ENCODE measurements at regions not wholly inside any gene's neighbourhood (a gene's known extent, or its start where the extent isn't known, plus 50 kb on each side); places are given as distances from the start of the nearest gene placed in this dataset.

DNA sequence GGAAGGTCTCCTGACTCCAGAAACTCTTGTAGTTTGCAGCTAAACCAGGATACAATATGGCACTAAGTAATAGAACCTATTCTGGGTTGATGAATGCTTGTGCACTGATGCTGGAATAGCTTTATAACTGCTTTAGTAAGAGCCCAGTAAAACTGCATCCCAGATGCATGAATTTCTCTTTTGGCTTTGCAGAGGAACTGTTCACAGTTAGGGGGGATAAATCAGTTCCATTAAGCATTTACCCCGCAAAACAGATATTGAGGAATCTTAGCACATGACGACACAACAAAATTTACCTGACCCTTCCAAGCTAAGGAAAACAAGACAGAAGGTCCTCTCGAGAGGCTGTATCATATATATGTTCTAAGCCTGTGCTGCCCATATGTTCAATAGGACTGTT is 457.4 kb downstream of the FOXG1 start:
- no peak for DNase-seq
- Mint-ChIP-seq H3K27ac (no peak overlapping the region), H3K36me3 (ENCODE audit: low read depth) (no peaks in the 10 kb centered on the region), H3K4me3 (no peak overlapping the region), H3K9me3 (ENCODE audit: low read depth) (peaks cover 4% of the 10 kb centered on the region), H3K27me3 (no peaks in the 10 kb centered on the region), H3K4me1 (no peaks in the 10 kb centered on the region)
- ChIA-PET CTCF (no interaction called here), POLR2A (no interaction called here)
- ATAC-seq: no peak
- intact Hi-C loops (cut with DNase I, micrococcal nuclease): no loop called here

DNA sequence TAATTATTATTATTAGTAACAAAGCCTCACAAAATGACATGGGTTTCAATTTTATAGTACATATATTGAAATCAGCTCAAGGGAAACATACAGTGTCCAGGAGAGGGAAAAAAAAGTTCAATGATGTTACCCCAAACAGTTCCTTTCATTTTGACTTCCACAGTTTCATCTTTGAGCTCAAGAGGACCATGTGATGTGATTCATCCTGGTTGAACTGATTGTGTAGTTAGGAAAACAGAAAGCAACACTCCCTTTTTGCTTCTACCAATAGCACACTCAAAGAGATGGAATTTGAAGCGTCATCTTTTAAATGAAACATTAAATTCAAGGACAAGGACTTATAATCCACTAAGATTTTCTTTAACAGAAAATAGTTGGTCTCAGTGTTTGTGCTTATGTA is 461.0 kb downstream of the FOXG1 start:
- no peak overlapping the region for H3K4me3 Mint-ChIP-seq
- H3K27me3 Mint-ChIP-seq: no peaks in the 10 kb centered on the region
- ATAC-seq (no peak), DNase-seq (no peak)
- no peak overlapping the region for H3K27ac Mint-ChIP-seq
- ChIA-PET CTCF (no interaction called here), POLR2A (no interaction called here)
- no peaks in the 10 kb centered on the region for H3K36me3 Mint-ChIP-seq (ENCODE audit: low read depth)
- no peaks in the 10 kb centered on the region for H3K9me3 Mint-ChIP-seq (ENCODE audit: low read depth)
- intact Hi-C loops (cut with DNase I, micrococcal nuclease): no loop called here
- no peaks in the 10 kb centered on the region for H3K4me1 Mint-ChIP-seq

DNA sequence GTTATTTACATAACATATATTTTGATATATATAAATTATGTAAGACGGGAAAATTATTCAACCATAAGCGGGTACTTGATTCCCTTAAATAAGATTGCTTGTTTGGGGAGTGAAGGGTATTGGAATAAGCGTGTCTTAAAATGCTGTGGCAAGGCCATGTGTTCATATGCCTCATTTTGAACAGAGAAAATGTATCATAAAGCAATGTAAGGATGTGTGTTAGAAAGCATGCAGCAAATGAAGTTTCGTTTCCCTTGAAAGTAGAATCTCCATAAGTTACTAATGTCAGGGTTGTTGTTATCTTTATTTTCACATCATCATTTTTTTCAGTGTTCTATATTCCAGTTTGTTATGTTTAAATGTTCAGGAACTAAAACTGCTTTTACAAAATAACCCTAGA is 465.6 kb downstream of the FOXG1 start:
- no peak overlapping the region for H3K27ac Mint-ChIP-seq
- peaks cover 2% of the 10 kb centered on the region for H3K9me3 Mint-ChIP-seq (ENCODE audit: low read depth)
- H3K36me3 Mint-ChIP-seq (ENCODE audit: low read depth): no peaks in the 10 kb centered on the region
- CTCF ChIA-PET: no interaction called here
- no peak for ATAC-seq
- H3K4me3 Mint-ChIP-seq: no peak overlapping the region
- no peak for DNase-seq
- POLR2A ChIA-PET: no interaction called here
- H3K4me1 Mint-ChIP-seq: no peaks in the 10 kb centered on the region
- H3K27me3 Mint-ChIP-seq: no peaks in the 10 kb centered on the region
- intact Hi-C loops (cut with DNase I, micrococcal nuclease): no loop called here

DNA sequence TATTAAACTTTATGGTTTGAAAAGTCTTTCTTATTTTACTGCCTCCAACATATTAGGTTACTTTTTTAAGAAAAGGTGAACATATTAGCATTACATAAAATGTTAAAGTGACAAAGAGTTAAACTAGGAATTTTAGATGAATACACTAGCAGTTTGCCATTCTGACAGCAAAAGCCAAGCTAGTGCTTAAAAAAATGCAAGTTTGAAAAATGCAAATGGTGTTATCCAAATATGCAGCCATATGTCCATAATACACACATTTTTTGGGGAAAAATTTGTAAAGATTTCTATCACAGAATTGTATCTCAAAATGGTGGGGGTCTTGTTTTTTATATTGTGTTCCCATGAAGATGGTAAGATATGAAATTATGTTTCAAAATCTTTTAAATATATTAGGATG is 466.1 kb downstream of the FOXG1 start:
- no peaks in the 10 kb centered on the region for H3K27me3 Mint-ChIP-seq
- ChIA-PET CTCF (no interaction called here), POLR2A (no interaction called here)
- no peaks in the 10 kb centered on the region for H3K36me3 Mint-ChIP-seq (ENCODE audit: low read depth)
- intact Hi-C loops (cut with DNase I, micrococcal nuclease): no loop called here
- no peak overlapping the region for H3K27ac Mint-ChIP-seq
- H3K4me3 Mint-ChIP-seq: no peak overlapping the region
- ATAC-seq: no peak
- no peak for DNase-seq
- no peaks in the 10 kb centered on the region for H3K4me1 Mint-ChIP-seq
- H3K9me3 Mint-ChIP-seq (ENCODE audit: low read depth): peaks cover 2% of the 10 kb centered on the region

DNA sequence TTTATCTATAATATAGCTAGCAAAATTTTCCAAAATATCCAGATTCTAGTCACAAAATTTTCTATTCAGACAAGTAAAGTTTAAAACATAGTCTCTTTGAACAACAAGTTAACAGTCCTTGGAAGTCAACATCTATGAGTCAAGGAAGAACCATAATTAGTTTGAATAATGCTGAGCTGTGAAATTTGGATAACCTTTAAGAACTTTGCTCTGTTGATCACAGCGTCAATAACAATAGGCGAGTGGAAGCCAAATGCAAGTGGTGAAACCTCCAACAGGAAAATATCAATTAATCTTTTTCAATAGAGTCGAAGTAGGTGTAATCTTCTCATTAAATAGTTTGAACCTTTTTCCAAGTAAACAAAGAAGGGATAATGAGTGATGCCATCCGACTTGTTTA is 466.6 kb downstream of the FOXG1 start:
- no peaks in the 10 kb centered on the region for H3K4me1 Mint-ChIP-seq
- no peaks in the 10 kb centered on the region for H3K36me3 Mint-ChIP-seq (ENCODE audit: low read depth)

DNA sequence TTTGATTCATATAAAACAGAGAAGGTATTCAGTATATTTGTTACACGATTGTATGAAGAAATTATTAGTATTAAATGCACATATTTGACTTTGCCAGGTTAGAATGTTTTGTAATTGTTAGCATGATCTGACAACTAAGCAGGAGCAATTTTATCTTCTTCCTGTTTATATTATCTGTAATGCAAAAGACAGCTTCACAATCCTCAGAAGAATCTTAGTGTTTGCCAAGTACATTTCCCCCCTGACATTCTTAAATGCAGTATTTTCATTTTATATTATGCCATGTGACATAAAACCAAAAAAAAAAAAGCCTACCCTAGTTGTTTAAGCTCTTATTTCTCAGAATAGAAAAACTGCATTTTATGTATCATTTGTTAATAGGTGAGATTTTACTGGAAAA is 469.4 kb downstream of the FOXG1 start:
- ATAC-seq (no peak), DNase-seq (no peak)
- H3K9me3 Mint-ChIP-seq (ENCODE audit: low read depth): peaks cover 4% of the 10 kb centered on the region
- H3K27ac Mint-ChIP-seq: no peak overlapping the region
- H3K4me3 Mint-ChIP-seq: no peak overlapping the region
- CTCF ChIA-PET: interaction anchor here (0.6 kb wide), 1 partner anchor 1091 kb away, joined by 3 read pairs; no protein-coding TSS in a partner anchor
- intact Hi-C loops (cut with DNase I, micrococcal nuclease): no loop called here
- H3K27me3 Mint-ChIP-seq: no peaks in the 10 kb centered on the region
- POLR2A ChIA-PET: no interaction called here
- H3K4me1 Mint-ChIP-seq: no peaks in the 10 kb centered on the region
- no peaks in the 10 kb centered on the region for H3K36me3 Mint-ChIP-seq (ENCODE audit: low read depth)

More for the DNA sequence above, 466.6 kb downstream of the FOXG1 start:
- intact Hi-C loops (cut with DNase I, micrococcal nuclease): no loop called here
- Mint-ChIP-seq H3K9me3 (ENCODE audit: low read depth) (peaks cover 4% of the 10 kb centered on the region), H3K4me3 (no peak overlapping the region), H3K27ac (no peak overlapping the region), H3K27me3 (no peaks in the 10 kb centered on the region)
- no peak for ATAC-seq
- ChIA-PET CTCF (no interaction called here), POLR2A (no interaction called here)
- DNase-seq: no peak

DNA sequence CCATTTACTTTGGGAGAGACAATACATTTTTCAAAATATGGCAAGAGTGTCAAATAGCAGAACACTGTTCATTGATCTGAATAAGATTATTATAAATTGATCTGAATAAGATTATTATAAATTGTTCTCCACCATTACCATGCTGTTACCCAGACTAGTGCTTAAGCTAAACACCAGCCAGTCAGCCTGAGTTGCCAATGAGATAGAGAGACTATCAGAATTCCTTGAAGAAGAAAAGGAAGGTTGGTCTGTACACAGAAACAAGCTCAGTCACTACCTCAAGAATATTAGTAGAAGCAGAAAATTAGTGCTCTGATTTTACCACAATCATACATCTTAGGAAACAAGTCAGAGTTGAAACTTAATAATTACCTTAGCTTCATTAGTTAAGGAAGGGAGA is 469.8 kb downstream of the FOXG1 start:
- Mint-ChIP-seq H3K27ac (no peak overlapping the region), H3K27me3 (no peaks in the 10 kb centered on the region)
- CTCF ChIA-PET: interaction anchor here (0.6 kb wide), 1 partner anchor 1090 kb away, joined by 3 read pairs; no protein-coding TSS in a partner anchor

DNA sequence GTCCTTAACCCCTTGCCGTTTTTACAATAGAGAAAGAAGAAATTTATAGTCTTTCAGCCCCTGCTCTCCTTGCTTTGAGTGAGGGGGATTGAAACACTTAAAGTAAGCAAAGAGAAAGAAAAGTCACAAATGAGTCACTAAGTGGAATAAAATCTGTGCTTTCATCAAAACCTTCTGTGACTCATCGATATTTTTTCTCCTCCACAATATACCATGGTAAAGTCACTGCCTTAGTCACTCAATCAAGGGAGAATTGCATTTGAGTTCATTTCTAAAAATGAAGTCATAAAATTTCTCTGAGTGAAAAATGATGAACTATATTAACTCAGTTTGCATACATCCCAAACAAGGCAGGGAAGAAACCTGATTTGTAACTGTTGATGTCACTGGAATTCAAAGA is 470.3 kb downstream of the FOXG1 start:
- Mint-ChIP-seq H3K27ac (no peak overlapping the region), H3K4me3 (no peak overlapping the region), H3K4me1 (no peaks in the 10 kb centered on the region), H3K27me3 (no peaks in the 10 kb centered on the region), H3K36me3 (ENCODE audit: low read depth) (no peaks in the 10 kb centered on the region), H3K9me3 (ENCODE audit: low read depth) (peaks cover 4% of the 10 kb centered on the region)
- ATAC-seq (no peak), DNase-seq (no peak)
- CTCF ChIA-PET: interaction anchor here (0.6 kb wide), 1 partner anchor 1090 kb away, joined by 3 read pairs; no protein-coding TSS in a partner anchor
- intact Hi-C loops (cut with DNase I, micrococcal nuclease): no loop called here
- POLR2A ChIA-PET: no interaction called here

More for the DNA sequence above, 469.8 kb downstream of the FOXG1 start:
- Mint-ChIP-seq H3K36me3 (ENCODE audit: low read depth) (no peaks in the 10 kb centered on the region), H3K4me1 (no peaks in the 10 kb centered on the region), H3K9me3 (ENCODE audit: low read depth) (peaks cover 4% of the 10 kb centered on the region), H3K4me3 (no peak overlapping the region)
- intact Hi-C loops (cut with DNase I, micrococcal nuclease): no loop called here
- no peak for DNase-seq
- no peak for ATAC-seq
- POLR2A ChIA-PET: no interaction called here

DNA sequence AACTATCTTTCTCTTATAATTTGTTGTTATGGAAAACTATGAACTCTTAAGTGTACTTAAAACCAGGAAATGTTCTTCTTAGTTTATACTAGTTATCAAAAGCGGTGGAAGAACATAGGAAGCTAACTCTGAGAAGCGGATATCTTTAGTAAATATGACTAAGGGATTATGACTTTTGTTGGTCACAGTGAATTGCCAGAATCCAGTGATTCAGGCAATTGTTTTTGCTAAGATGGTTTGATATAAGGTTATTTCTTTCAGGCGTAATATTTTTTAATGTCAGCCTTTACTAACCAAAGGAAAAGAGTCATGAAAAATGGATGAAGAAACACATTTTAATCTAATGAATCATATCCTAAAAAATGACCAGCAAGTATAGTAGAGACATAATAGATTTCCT is 473.5 kb downstream of the FOXG1 start:
- ATAC-seq (no peak), DNase-seq (no peak)
- Mint-ChIP-seq H3K4me3 (no peak overlapping the region), H3K36me3 (ENCODE audit: low read depth) (no peaks in the 10 kb centered on the region), H3K27me3 (no peaks in the 10 kb centered on the region), H3K9me3 (ENCODE audit: low read depth) (peaks cover 4% of the 10 kb centered on the region), H3K4me1 (no peaks in the 10 kb centered on the region), H3K27ac (no peak overlapping the region)
- POLR2A ChIA-PET: no interaction called here
- CTCF ChIA-PET: interaction anchor here (0.6 kb wide), 1 partner anchor 1205 kb away, joined by 3 read pairs; no protein-coding TSS in a partner anchor
- intact Hi-C loops (cut with DNase I, micrococcal nuclease): no loop called here

DNA sequence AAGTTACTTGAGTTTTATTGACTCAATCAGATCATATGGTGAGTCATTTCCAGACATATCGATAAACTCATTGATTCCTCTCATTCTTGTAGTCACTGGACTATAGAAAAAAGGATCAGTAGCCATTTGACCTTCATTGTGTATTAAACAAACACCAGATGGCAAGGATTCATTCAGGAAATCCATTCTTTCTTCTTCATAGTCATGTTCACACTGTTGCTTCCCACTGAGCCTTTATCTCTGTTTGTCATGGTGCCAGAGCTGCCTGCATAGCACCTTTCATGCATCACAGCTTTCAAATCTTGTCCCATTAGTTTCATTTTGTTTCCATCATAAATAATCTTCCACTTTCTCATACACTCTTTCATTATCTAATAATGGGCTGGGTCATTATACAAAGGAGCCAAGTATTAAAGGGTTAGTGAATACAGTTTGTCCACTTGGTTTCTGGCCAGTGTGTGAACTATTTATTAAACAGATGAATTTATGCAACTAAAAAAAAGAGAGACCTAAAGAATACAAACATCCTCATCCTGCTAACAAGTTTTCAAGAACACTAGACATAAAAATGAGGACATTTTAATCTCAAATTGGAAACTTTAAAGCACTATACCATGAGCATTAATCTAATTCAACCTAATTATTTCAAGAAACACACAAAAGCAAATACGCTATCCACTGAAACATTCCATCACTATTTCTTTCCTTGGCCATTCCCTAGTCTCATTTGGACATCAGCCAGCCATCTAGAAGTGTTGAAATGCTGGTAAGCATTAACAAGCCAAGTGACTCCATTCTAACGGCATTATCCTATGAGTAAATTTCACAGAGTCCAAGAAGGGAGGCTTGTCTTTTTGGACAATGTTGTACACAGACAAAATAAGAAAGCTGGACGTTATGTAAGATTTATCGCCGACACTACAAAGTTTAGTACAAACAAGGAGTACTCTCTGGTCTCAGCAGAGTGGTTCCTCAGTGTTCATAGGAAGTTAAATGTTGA is 476.5 kb downstream of the FOXG1 start:
- intact Hi-C loops (cut with DNase I, micrococcal nuclease): no loop called here
- no peak overlapping the region for H3K27ac Mint-ChIP-seq
- H3K4me3 Mint-ChIP-seq: no peak overlapping the region
- ChIA-PET CTCF (no interaction called here), POLR2A (no interaction called here)
- DNase-seq (no peak), ATAC-seq (no peak)
- no peaks in the 10 kb centered on the region for H3K27me3 Mint-ChIP-seq
- no peaks in the 10 kb centered on the region for H3K4me1 Mint-ChIP-seq
- H3K9me3 Mint-ChIP-seq (ENCODE audit: low read depth): peaks cover 16% of the 10 kb centered on the region
- H3K36me3 Mint-ChIP-seq (ENCODE audit: low read depth): no peaks in the 10 kb centered on the region

DNA sequence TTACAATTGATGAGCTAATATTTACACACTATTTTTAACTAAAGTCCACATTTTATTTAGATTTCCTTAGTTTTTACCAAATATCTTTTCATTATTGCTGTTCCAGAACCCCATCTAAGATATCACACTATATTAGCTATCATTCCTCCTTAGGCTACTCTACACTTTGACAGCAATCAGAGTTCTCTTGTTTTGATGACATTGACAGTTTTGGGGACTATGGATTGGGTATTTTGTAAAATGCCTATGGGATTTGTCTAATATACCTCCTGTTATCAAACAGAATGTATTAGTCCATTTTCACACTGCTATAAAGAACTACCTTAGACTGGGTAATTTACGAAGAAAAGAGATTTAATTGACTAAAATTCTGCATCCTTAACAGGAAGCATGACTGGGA is 489.1 kb downstream of the FOXG1 start:
- POLR2A ChIA-PET: no interaction called here
- Mint-ChIP-seq H3K4me3 (no peak overlapping the region), H3K9me3 (ENCODE audit: low read depth) (peaks cover 17% of the 10 kb centered on the region)

DNA sequence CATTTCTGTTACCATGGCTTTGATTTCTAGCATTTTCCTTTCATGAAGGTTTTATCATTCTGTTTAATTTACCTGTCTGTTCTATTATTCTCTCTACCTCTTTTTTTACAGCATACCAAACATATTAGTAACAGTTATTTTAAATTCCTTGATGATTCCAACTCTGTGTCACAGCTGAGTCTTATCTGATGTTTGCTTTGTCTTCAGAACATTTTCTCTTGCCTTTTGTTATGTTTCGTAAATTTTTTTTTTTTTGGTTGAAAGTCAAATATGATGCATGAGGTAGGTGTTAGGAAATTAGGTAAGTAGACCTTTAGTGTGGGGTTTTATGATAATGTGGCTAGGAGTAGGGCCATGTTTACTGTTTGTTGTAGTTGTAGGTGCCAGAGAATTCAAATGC is 496.4 kb downstream of the FOXG1 start:
- H3K27ac Mint-ChIP-seq: no peak overlapping the region
- no peak for DNase-seq
- H3K9me3 Mint-ChIP-seq (ENCODE audit: low read depth): peaks cover 20% of the 10 kb centered on the region
- no peaks in the 10 kb centered on the region for H3K27me3 Mint-ChIP-seq
- H3K36me3 Mint-ChIP-seq (ENCODE audit: low read depth): no peaks in the 10 kb centered on the region
- intact Hi-C loops (cut with DNase I, micrococcal nuclease): no loop called here
- no peaks in the 10 kb centered on the region for H3K4me1 Mint-ChIP-seq
- CTCF ChIA-PET: interaction anchor here (0.6 kb wide), 1 partner anchor 1001 kb away, joined by 7 read pairs; no protein-coding TSS in a partner anchor
- no peak overlapping the region for H3K4me3 Mint-ChIP-seq
- POLR2A ChIA-PET: no interaction called here
- ATAC-seq: no peak

More for the DNA sequence above, 489.1 kb downstream of the FOXG1 start:
- Mint-ChIP-seq H3K27ac (no peak overlapping the region), H3K4me1 (no peaks in the 10 kb centered on the region), H3K27me3 (no peaks in the 10 kb centered on the region), H3K36me3 (ENCODE audit: low read depth) (no peaks in the 10 kb centered on the region)
- intact Hi-C loops (cut with DNase I, micrococcal nuclease): no loop called here
- CTCF ChIA-PET: no interaction called here
- no peak for ATAC-seq
- no peak for DNase-seq
